HepG2 (cell line): ENCODE measurements at regions not wholly inside any gene's neighbourhood (a gene's known extent, or its start where the extent isn't known, plus 50 kb on each side); places are given as distances from the start of the nearest gene placed in this dataset.
A peak's percentile ranks its signal among the peaks of the same experiment; 100 is the strongest.

Experiments used
- CEBPB ChIP-seq: IDR thresholded peaks from 2 replicates; pipeline ENCODE4 v1.6.1; 2011; ENCODE audit warnings: low read depth, low read length, improper control_type of control experiment, borderline replicate concordance
- GTF3A ChIP-seq: sonication (generic); formaldehyde crosslinking; conservative IDR thresholded peaks from 2 replicates; pipeline ENCODE4 v1.4.0; 2020; ENCODE audit warnings: mild to moderate bottlenecking, missing genetic modification reagents
- HNF1A ChIP-seq, 2 experiments: sonication (generic) in 1 of 2; formaldehyde crosslinking in 1 of 2; IDR thresholded peaks; 2 replicates each; pipeline versions ENCODE4 v1.4.0 to v1.6.1; 2016 to 2020; ENCODE audit warnings: borderline replicate concordance in 1 of 2, low read depth in 1 of 2, mild to moderate bottlenecking in 1 of 2, missing genetic modification reagents in 1 of 2
- IRF1 ChIP-seq: sonication (generic); formaldehyde crosslinking; IDR thresholded peaks from 2 replicates; pipeline ENCODE4 v1.4.0; 2020; ENCODE audit warnings: low read depth, mild to moderate bottlenecking, missing genetic modification reagents
- MLXIP ChIP-seq: sonication (generic); formaldehyde crosslinking; IDR thresholded peaks from 2 replicates; pipeline ENCODE4 v1.9.0; 2021; ENCODE audit warnings: missing genetic modification reagents, borderline replicate concordance
- PAXIP1 ChIP-seq: sonication (generic); formaldehyde crosslinking; conservative IDR thresholded peaks from 2 replicates; pipeline ENCODE4 v1.4.0; 2020; ENCODE audit warnings: mild to moderate bottlenecking, missing genetic modification reagents, moderate library complexity
- SRY ChIP-seq: sonication (generic); formaldehyde crosslinking; IDR thresholded peaks from 2 replicates; pipeline ENCODE4 v1.8.0; 2022; ENCODE audit warnings: mild to moderate bottlenecking, missing genetic modification reagents
- THAP8 ChIP-seq: sonication (generic); formaldehyde crosslinking; IDR thresholded peaks from 2 replicates; pipeline ENCODE4 v1.5.1; 2020; ENCODE audit warnings: missing genetic modification reagents, mild to moderate bottlenecking, borderline replicate concordance
- ZBTB1 ChIP-seq: sonication (generic); formaldehyde crosslinking; IDR thresholded peaks from 2 replicates; pipeline ENCODE4 v1.4.0; 2020; ENCODE audit warnings: missing genetic modification reagents, borderline replicate concordance
- ZNF296 ChIP-seq: sonication (generic); formaldehyde crosslinking; conservative IDR thresholded peaks from 2 replicates; pipeline ENCODE4 v1.5.0; 2020; ENCODE audit warnings: mild to moderate bottlenecking, missing genetic modification reagents
- ZNF44 ChIP-seq: sonication (generic); formaldehyde crosslinking; IDR thresholded peaks from 2 replicates; pipeline ENCODE4 v1.5.1; 2020; ENCODE audit warnings: mild to moderate bottlenecking, missing genetic modification reagents
- ZNF549 ChIP-seq: sonication (generic); formaldehyde crosslinking; IDR thresholded peaks from 2 replicates; pipeline ENCODE4 v1.5.0; 2020; ENCODE audit warnings: missing genetic modification reagents
- ZNF563 ChIP-seq: sonication (generic); formaldehyde crosslinking; IDR thresholded peaks from 2 replicates; pipeline ENCODE4 v1.8.0; 2022; ENCODE audit warnings: mild to moderate bottlenecking, moderate library complexity, missing genetic modification reagents
- ZNF639 ChIP-seq: conservative IDR thresholded peaks from 2 replicates; pipeline ENCODE4 v1.6.1; 2018; ENCODE audit warnings: missing genetic modification reagents

- peak; percentile 27; the same call in 1 of the 2 replicates for TF ChIP-seq PAXIP1 (CRISPR knock-in tag)
- TF ChIP-seq ZNF563 = no peak
- TF ChIP-seq ZNF44 (CRISPR knock-in tag) = no peak
- no peak for TF ChIP-seq GTF3A (CRISPR knock-in tag)
- TF ChIP-seq CEBPB = peak; percentile 93
- no peak for TF ChIP-seq ZNF639 (CRISPR knock-in tag)
- TF ChIP-seq ZNF296 = no peak
- no peak for TF ChIP-seq ZNF549 (CRISPR knock-in tag)
- no peak for TF ChIP-seq IRF1
- TF ChIP-seq MLXIP (CRISPR knock-in tag) = no peak
- TF ChIP-seq SRY (CRISPR knock-in tag) = no peak
- TF ChIP-seq HNF1A (IDR thresholded peaks at IDR 0.05; ENCODE audit: low read depth) = peak; percentile 71
- peak; percentile 43; the same call in 1 of the 2 replicates for TF ChIP-seq HNF1A (CRISPR knock-in tag; IDR thresholded peaks at IDR 0.05; ENCODE audit: borderline replicate concordance)
- no peak for TF ChIP-seq THAP8
- TF ChIP-seq ZBTB1 = no peak
Observed at GRCh38 chr6:81933608-81934051, 181.1 kb upstream of the TENT5A start (continued).
